HepG2 (cell line): ENCODE measurements at regions not wholly inside any gene's neighbourhood (a gene's known extent, or its start where the extent isn't known, plus 50 kb on each side); places are given as distances from the start of the nearest gene placed in this dataset.

ENCODE experiments used
- ATAC-seq: fragments of 200-7000 bp; cut with Tn5 transposase; 3 replicates; pipeline ENCODE4 v1.9.1; 2020; ENCODE audit warnings: mild to moderate bottlenecking, moderate library complexity
- BruUV-seq: library from RNA; stranded (reverse); fragments of 400-500 nt; replicated peaks from 2 replicates; lab custom pipeline; 2021; lab: Mats Ljungman, UMichigan
- CTCF ChIA-PET: fragments of 300-600 bp; formaldehyde crosslinking; extraction: SDS; loops from one replicate; lab custom pipeline; 2021; ENCODE audit warnings: low total read pairs, inconsistent platforms, low intra/inter-chr PET ratio; lab: Yijun Ruan, JAX
- POLR2A ChIA-PET: fragments of 350-600 bp; sonication (Branson Sonifier 250); formaldehyde crosslinking; loops from one replicate; lab custom pipeline; 2020; ENCODE audit warnings: antibody characterized with exemption, inconsistent platforms; lab: Yijun Ruan, JAX
- DNase-seq: peaks from one replicate; pipeline ENCODE4 v3.0.0-alpha.2; 2015; ENCODE audit warnings: low spot score
- FAIRE-seq: peaks from 3 replicates; lab custom pipeline; 2011; peaks lifted over from hg19 to GRCh38; lab: Jason Lieb, UNC
- H2AFZ ChIP-seq: one replicate; pipeline ENCODE4 v1.6.1; 2011; ENCODE audit warnings: low read length, inconsistent platforms
- H3K27ac ChIP-seq: fragments of 300-600 bp; 3 replicates; pipeline ENCODE4 v1.8.0; 2011; ENCODE audit warnings: mixed run types, mild to moderate bottlenecking, mixed read lengths, low read length, inconsistent platforms; ENCODE audit not compliant: insufficient read depth; ENCODE audit errors: extremely low read length
- H3K27me3 ChIP-seq, 2 experiments: fragments of 200-600 bp in 1 of 2; 2 replicates in 1 of 2; 3 replicates in 1 of 2; pipeline versions ENCODE4 v1.6.0 to v1.8.0; 2011; ENCODE audit warnings: low read length in 2 of 2, mild to moderate bottlenecking in 2 of 2, moderate library complexity in 2 of 2, inconsistent platforms in 1 of 2; ENCODE audit not compliant: insufficient read depth in 2 of 2, control insufficient read depth in 1 of 2
- H3K36me3 ChIP-seq, 2 experiments: fragments of 200-600 bp in 1 of 2; replicated peaks in 1 of 2; 2 replicates in 1 of 2; 3 replicates in 1 of 2; pipeline versions ENCODE4 v1.5.1 to v1.8.0; 2011; ENCODE audit warnings: low read length in 2 of 2, inconsistent platforms in 1 of 2; ENCODE audit not compliant: insufficient read depth in 2 of 2, control insufficient read depth in 1 of 2
- H3K4me1 ChIP-seq: 2 replicates; pipeline ENCODE4 v1.5.1; 2012; ENCODE audit warnings: low read length, inconsistent platforms; ENCODE audit not compliant: insufficient read depth
- H3K4me2 ChIP-seq: 2 replicates; pipeline ENCODE4 v1.6.0; 2011; ENCODE audit warnings: low read depth, low read length, inconsistent platforms
- H3K4me3 ChIP-seq, 3 experiments: fragments of 200-600 bp in 1 of 3; sonication (generic), shearing (Covaris generic) in 1 of 3; replicated peaks in 1 of 3; 2 replicates each; pipeline ENCODE4 v1.5.1; 2011 to 2016; ENCODE audit warnings: low read length in 3 of 3, inconsistent platforms in 2 of 3, low read depth in 2 of 3, mild to moderate bottlenecking in 2 of 3, control low read depth in 1 of 3, mixed read lengths in 1 of 3; ENCODE audit not compliant: insufficient read depth in 1 of 3
- H3K79me2 ChIP-seq: one replicate; pipeline ENCODE4 v1.6.1; 2011; ENCODE audit warnings: low read length, inconsistent platforms; ENCODE audit not compliant: insufficient read depth
- H3K9ac ChIP-seq: 2 replicates; pipeline ENCODE4 v1.6.0; 2011; ENCODE audit warnings: mild to moderate bottlenecking, low read depth, low read length, inconsistent platforms; ENCODE audit not compliant: insufficient read depth
- H3K9me3 ChIP-seq: 2 replicates; pipeline ENCODE4 v1.5.1; 2012; ENCODE audit warnings: mild to moderate bottlenecking, low read length
- H4K20me1 ChIP-seq: 2 replicates; pipeline ENCODE4 v1.6.0; 2011; ENCODE audit warnings: inconsistent platforms, mild to moderate bottlenecking, low read length, moderate library complexity; ENCODE audit not compliant: insufficient read depth
- CEBPG ChIP-seq: IDR thresholded peaks from 2 replicates; pipeline ENCODE4 v1.6.1; 2016
- KDM2A ChIP-seq: sonication (generic); formaldehyde crosslinking; IDR thresholded peaks from 2 replicates; pipeline ENCODE4 v1.4.0; 2020; ENCODE audit warnings: low read depth, missing genetic modification reagents, borderline replicate concordance
- MEF2D ChIP-seq: sonication (generic); formaldehyde crosslinking; IDR thresholded peaks from 2 replicates; pipeline ENCODE4 v1.5.1; 2020; ENCODE audit warnings: mild to moderate bottlenecking, missing genetic modification reagents
- NCOA5 ChIP-seq: sonication (generic); formaldehyde crosslinking; IDR thresholded peaks from 2 replicates; pipeline ENCODE4 v1.4.0; 2020; ENCODE audit warnings: missing genetic modification reagents
- NFATC3 ChIP-seq: sonication (generic); formaldehyde crosslinking; IDR thresholded peaks from 2 replicates; pipeline ENCODE4 v1.5.1; 2020; ENCODE audit warnings: mild to moderate bottlenecking, missing genetic modification reagents
- SP5 ChIP-seq: IDR thresholded peaks from 2 replicates; pipeline ENCODE4 v1.6.1; 2016; ENCODE audit warnings: low read depth, borderline replicate concordance
- TBP ChIP-seq: sonication (generic); formaldehyde crosslinking; IDR thresholded peaks from 2 replicates; pipeline ENCODE4 v1.5.0; 2020; ENCODE audit warnings: missing genetic modification reagents
- ZMAT5 ChIP-seq: sonication (generic); formaldehyde crosslinking; IDR thresholded peaks from 2 replicates; pipeline ENCODE4 v1.5.0; 2020; ENCODE audit warnings: mild to moderate bottlenecking, low read depth, missing genetic modification reagents, borderline replicate concordance
- ZNF280D ChIP-seq: sonication (generic); formaldehyde crosslinking; IDR thresholded peaks from 2 replicates; pipeline ENCODE4 v1.5.1; 2020; ENCODE audit warnings: mild to moderate bottlenecking, missing genetic modification reagents
- ZNF549 ChIP-seq: sonication (generic); formaldehyde crosslinking; IDR thresholded peaks from 2 replicates; pipeline ENCODE4 v1.5.0; 2020; ENCODE audit warnings: missing genetic modification reagents
- ZNF589 ChIP-seq: sonication (generic); formaldehyde crosslinking; conservative IDR thresholded peaks from 2 replicates; pipeline ENCODE4 v1.8.0; 2022; ENCODE audit warnings: mild to moderate bottlenecking, moderate library complexity, missing genetic modification reagents
- WGBS: methylation state at CpG from one replicate; pipeline ENCODE4 v1.1.6; 2017; ENCODE audit warnings: low lambda C conversion rate; 5-methylcytosine and 5-hydroxymethylcytosine counted together
- in situ Hi-C: cut with HindIII; loops from 2 replicates; pipeline ENCODE4 v1.10.0; 2017; ENCODE audit warnings: low pct_unique_long_range_greater_than_20kb; ENCODE audit not compliant: extremely low pct_ligation_motif_present
- intact Hi-C: fragments of 100-400 bp; cut with micrococcal nuclease; formaldehyde crosslinking; loops from one replicate; pipeline ENCODE4 v1.10.0; 2022; ENCODE audit not compliant: unreplicated experiment
- TF ChIP-seq, protein P1 (sequence below), 2 experiments: sonication (generic) in 1 of 2; formaldehyde crosslinking in 1 of 2; IDR thresholded peaks; 2 replicates each; pipeline versions ENCODE4 v1.6.1 to v1.9.0; 2014 to 2022; ENCODE audit warnings: antibody characterized with exemption in 1 of 2, borderline replicate concordance in 1 of 2, inconsistent platforms in 1 of 2, low read depth in 1 of 2, missing genetic modification reagents in 1 of 2

DNA sequence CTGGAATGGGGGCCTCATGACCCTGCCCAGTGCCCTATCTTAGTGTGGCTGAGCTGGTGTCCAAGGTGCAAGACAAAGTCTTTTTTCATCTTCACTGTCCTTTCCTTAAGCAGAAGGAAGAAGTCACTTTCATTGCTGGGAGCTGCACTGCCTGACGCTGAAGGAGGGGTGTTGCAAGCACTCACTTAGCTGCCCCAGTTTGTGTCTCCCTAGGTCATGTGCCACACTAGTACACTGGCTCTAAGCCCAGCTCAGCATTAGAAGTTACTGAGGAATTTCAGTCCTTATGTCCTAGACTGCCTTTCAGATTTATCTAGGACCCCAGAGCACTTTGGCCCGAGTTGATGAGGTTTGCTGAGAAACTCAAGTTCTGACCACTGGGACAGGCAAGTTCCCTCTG is 952.0 kb upstream of the USP15 start:
- WGBS, result 44% methylated on average over 1 of the region's 2 CpGs
- Histone ChIP-seq H3K4me2 (no peak overlapping the region), H4K20me1 (no peaks in the 10 kb centered on the region), H3K79me2 (no peaks in the 10 kb centered on the region), H3K4me1 (no peaks in the 10 kb centered on the region), H3K27ac (no peak overlapping the region), H3K4me3 (no peak overlapping the region), H3K9ac (no peak overlapping the region), H2AFZ (no peak overlapping the region), H3K36me3 (no peaks in the 10 kb centered on the region), H3K27me3 (no peaks in the 10 kb centered on the region), H3K9me3 (peaks cover 46% of the 10 kb centered on the region)
- ATAC-seq (no peak), FAIRE-seq (no peak), DNase-seq (no peak)
- intact Hi-C loops, result no loop called here
- POLR2A ChIA-PET, result no interaction called here
- CTCF ChIA-PET, result no interaction called here
- in situ Hi-C loops, result no loop called here
- no TSS peak for BruUV-seq
- TF ChIP-seq CEBPG (CRISPR knock-in tag) (no peak), ZMAT5 (no peak), ZNF280D (CRISPR knock-in tag) (no peak), KDM2A (CRISPR knock-in tag) (no peak), MEF2D (CRISPR knock-in tag) (no peak), ZNF549 (CRISPR knock-in tag) (no peak), NFATC3 (CRISPR knock-in tag) (no peak), ZNF589 (CRISPR knock-in tag) (no peak), NCOA5 (CRISPR knock-in tag) (no peak), TBP (CRISPR knock-in tag) (no peak), SP5 (CRISPR knock-in tag) (no peak)
- TF ChIP-seq, protein P1, sequence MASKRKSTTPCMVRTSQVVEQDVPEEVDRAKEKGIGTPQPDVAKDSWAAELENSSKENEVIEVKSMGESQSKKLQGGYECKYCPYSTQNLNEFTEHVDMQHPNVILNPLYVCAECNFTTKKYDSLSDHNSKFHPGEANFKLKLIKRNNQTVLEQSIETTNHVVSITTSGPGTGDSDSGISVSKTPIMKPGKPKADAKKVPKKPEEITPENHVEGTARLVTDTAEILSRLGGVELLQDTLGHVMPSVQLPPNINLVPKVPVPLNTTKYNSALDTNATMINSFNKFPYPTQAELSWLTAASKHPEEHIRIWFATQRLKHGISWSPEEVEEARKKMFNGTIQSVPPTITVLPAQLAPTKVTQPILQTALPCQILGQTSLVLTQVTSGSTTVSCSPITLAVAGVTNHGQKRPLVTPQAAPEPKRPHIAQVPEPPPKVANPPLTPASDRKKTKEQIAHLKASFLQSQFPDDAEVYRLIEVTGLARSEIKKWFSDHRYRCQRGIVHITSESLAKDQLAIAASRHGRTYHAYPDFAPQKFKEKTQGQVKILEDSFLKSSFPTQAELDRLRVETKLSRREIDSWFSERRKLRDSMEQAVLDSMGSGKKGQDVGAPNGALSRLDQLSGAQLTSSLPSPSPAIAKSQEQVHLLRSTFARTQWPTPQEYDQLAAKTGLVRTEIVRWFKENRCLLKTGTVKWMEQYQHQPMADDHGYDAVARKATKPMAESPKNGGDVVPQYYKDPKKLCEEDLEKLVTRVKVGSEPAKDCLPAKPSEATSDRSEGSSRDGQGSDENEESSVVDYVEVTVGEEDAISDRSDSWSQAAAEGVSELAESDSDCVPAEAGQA (IDR thresholded peaks at IDR 0.05; ENCODE audit: low read depth), result no peak
- TF ChIP-seq, protein P1 (CRISPR knock-in tag; IDR thresholded peaks at IDR 0.05; ENCODE audit: borderline replicate concordance), result no peak
